Right lobe of liver (tissue), 4 donors: ENCODE measurements at regions not wholly inside any gene's neighbourhood (a gene's known extent, or its start where the extent isn't known, plus 50 kb on each side); places are given as distances from the start of the nearest gene placed in this dataset.

Experiments used
- POLR2A ChIP-seq: fragments of 450-650 bp; IDR thresholded peaks from one replicate; pipeline ENCODE4 v1.6.1; 2017; ENCODE audit warnings: antibody characterized with exemption, mild to moderate bottlenecking
- TF ChIP-seq, protein P1 (sequence below), 4 donors: fragments of 200-600 bp in 3 of 4; fragments of 450-650 bp in 1 of 4; IDR thresholded peaks; one replicate each; pipeline versions ENCODE4 v1.5.1 to v1.8.0; 2016 to 2022; ENCODE audit warnings: antibody characterized with exemption in 4 of 4, mild to moderate bottlenecking in 2 of 4
- donor health status: DM: no; HTN: no; CAD: no.
- donor health status: DM: no; HTN: no; CAD: no.
- donor health status: DM: no; HTN: yes; CAD: no.

DNA sequence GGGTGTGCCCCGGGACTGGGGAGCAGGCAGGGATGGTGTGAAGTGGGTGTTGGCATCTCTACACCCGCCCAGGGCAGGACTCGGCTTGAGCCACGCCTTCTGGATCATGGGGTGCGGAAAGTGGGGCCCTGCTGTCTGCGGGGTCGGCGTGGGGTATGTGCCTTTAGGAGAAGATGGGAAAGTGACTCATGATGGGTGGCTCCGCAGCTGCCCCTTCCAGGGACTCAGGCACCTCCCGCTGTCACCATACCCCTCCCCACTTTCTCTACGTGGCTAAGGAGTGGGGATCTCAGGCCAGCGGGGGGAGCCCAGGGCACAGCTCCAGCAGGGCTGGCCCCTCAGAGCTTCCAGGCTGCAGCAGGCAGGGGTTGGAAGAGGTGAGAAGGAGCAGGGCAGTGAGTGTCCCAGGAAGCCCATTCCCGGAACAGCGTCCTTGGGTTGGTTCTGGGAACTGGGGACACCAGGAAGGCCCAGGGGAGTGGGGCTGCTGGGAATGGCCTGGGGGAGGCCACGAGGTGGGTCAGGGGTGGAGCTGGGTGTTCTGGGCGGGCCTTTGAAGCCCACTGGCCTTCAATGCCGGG is 102.9 kb upstream of the FGF3 start:
- TF ChIP-seq, protein P1, sequence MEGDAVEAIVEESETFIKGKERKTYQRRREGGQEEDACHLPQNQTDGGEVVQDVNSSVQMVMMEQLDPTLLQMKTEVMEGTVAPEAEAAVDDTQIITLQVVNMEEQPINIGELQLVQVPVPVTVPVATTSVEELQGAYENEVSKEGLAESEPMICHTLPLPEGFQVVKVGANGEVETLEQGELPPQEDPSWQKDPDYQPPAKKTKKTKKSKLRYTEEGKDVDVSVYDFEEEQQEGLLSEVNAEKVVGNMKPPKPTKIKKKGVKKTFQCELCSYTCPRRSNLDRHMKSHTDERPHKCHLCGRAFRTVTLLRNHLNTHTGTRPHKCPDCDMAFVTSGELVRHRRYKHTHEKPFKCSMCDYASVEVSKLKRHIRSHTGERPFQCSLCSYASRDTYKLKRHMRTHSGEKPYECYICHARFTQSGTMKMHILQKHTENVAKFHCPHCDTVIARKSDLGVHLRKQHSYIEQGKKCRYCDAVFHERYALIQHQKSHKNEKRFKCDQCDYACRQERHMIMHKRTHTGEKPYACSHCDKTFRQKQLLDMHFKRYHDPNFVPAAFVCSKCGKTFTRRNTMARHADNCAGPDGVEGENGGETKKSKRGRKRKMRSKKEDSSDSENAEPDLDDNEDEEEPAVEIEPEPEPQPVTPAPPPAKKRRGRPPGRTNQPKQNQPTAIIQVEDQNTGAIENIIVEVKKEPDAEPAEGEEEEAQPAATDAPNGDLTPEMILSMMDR (IDR thresholded peaks at IDR 0.05) = no peak
- TF ChIP-seq POLR2A = no peak
